ENCODE measurements at regions not wholly inside any gene's neighbourhood (a gene's known extent, or its start where the extent isn't known, plus 50 kb on each side); places are given as distances from the start of the nearest gene placed in this dataset.

- TF ChIP-seq ZNF232 (CRISPR knock-in tag; IDR thresholded peaks at IDR 0.05) (no peak), GABPB1 (CRISPR knock-in tag; IDR thresholded peaks at IDR 0.05) (no peak), USF2 (CRISPR knock-in tag; IDR thresholded peaks at IDR 0.05) (no peak), ZNF263 (CRISPR knock-in tag; IDR thresholded peaks at IDR 0.05; ENCODE audit: low read depth) (no peak), NR3C1 (CRISPR knock-in tag; conservative IDR thresholded peaks at IDR 0.05; ENCODE audit: low read depth) (no peak)
- TF ChIP-seq, protein P1, sequence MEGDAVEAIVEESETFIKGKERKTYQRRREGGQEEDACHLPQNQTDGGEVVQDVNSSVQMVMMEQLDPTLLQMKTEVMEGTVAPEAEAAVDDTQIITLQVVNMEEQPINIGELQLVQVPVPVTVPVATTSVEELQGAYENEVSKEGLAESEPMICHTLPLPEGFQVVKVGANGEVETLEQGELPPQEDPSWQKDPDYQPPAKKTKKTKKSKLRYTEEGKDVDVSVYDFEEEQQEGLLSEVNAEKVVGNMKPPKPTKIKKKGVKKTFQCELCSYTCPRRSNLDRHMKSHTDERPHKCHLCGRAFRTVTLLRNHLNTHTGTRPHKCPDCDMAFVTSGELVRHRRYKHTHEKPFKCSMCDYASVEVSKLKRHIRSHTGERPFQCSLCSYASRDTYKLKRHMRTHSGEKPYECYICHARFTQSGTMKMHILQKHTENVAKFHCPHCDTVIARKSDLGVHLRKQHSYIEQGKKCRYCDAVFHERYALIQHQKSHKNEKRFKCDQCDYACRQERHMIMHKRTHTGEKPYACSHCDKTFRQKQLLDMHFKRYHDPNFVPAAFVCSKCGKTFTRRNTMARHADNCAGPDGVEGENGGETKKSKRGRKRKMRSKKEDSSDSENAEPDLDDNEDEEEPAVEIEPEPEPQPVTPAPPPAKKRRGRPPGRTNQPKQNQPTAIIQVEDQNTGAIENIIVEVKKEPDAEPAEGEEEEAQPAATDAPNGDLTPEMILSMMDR (IDR thresholded peaks at IDR 0.05): no peak
Measured at GRCh38 chr4:160928482-160928881, 1235.3 kb downstream of the FSTL5 start.

All from WTC11 (cell line).